Endothelial cell of umbilical vein (primary cell): ENCODE measurements at regions not wholly inside any gene's neighbourhood (a gene's known extent, or its start where the extent isn't known, plus 50 kb on each side); places are given as distances from the start of the nearest gene placed in this dataset.

Experiments used
- EZH2 ChIP-seq: IDR thresholded peaks from 2 replicates; pipeline ENCODE4 v1.6.1; 2012; ENCODE audit warnings: borderline replicate concordance, low read depth, mild to moderate bottlenecking, moderate library complexity, low read length, inconsistent platforms; ENCODE audit not compliant: severe bottlenecking
- GATA2 ChIP-seq: IDR thresholded peaks from 2 replicates; pipeline ENCODE4 v1.7.0; 2011; ENCODE audit warnings: low read depth, mild to moderate bottlenecking, moderate library complexity, mixed read lengths, low read length; ENCODE audit not compliant: insufficient read length, insufficient read depth
- MYC ChIP-seq: IDR thresholded peaks from one replicate; pipeline ENCODE4 v1.6.1; 2011; ENCODE audit warnings: mild to moderate bottlenecking, low read depth, low read length
- POLR2A ChIP-seq: IDR thresholded peaks from 2 replicates; pipeline ENCODE4 v1.6.1; 2012; ENCODE audit warnings: low read depth, mild to moderate bottlenecking, control low read depth, low read length
- POLR2AphosphoS5 ChIP-seq: IDR thresholded peaks from 2 replicates; pipeline ENCODE4 v1.6.1; 2012; ENCODE audit warnings: low read depth, mild to moderate bottlenecking, control low read depth, low read length, moderate library complexity; ENCODE audit not compliant: insufficient read depth
- TF ChIP-seq, protein P1 (sequence below): IDR thresholded peaks from 2 replicates; pipeline ENCODE4 v1.6.1; 2011; ENCODE audit not compliant: insufficient read depth, insufficient read length
- TF ChIP-seq, protein P2 (sequence below), 2 donors: IDR thresholded peaks; 1 replicate in 1 of 2; 2 replicates in 1 of 2; pipeline ENCODE4 v1.5.1; 2011; ENCODE audit warnings: low read length in 2 of 2, mild to moderate bottlenecking in 2 of 2, moderate library complexity in 2 of 2, control low read depth in 1 of 2, inconsistent platforms in 1 of 2, low read depth in 1 of 2; ENCODE audit not compliant: insufficient read depth in 1 of 2; ENCODE audit errors: extremely low read depth in 1 of 2

- TF ChIP-seq, protein P1, sequence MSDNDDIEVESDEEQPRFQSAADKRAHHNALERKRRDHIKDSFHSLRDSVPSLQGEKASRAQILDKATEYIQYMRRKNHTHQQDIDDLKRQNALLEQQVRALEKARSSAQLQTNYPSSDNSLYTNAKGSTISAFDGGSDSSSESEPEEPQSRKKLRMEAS: no peak
- TF ChIP-seq, protein P2, sequence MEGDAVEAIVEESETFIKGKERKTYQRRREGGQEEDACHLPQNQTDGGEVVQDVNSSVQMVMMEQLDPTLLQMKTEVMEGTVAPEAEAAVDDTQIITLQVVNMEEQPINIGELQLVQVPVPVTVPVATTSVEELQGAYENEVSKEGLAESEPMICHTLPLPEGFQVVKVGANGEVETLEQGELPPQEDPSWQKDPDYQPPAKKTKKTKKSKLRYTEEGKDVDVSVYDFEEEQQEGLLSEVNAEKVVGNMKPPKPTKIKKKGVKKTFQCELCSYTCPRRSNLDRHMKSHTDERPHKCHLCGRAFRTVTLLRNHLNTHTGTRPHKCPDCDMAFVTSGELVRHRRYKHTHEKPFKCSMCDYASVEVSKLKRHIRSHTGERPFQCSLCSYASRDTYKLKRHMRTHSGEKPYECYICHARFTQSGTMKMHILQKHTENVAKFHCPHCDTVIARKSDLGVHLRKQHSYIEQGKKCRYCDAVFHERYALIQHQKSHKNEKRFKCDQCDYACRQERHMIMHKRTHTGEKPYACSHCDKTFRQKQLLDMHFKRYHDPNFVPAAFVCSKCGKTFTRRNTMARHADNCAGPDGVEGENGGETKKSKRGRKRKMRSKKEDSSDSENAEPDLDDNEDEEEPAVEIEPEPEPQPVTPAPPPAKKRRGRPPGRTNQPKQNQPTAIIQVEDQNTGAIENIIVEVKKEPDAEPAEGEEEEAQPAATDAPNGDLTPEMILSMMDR (IDR thresholded peaks at IDR 0.05; ENCODE audit: extremely low read depth in 1 of 2, insufficient read depth in 1 of 2, low read depth in 1 of 2, low read length in 2 of 2): no peak
- TF ChIP-seq POLR2AphosphoS5 (no peak), POLR2A (no peak), MYC (no peak), EZH2 (no peak), GATA2 (no peak)
Measured at GRCh38 chr1:199204231-199204630, 565.4 kb downstream of the PTPRC start.
